ENCODE measurements at regions not wholly inside any gene's neighbourhood (a gene's known extent, or its start where the extent isn't known, plus 50 kb on each side); places are given as distances from the start of the nearest gene placed in this dataset.

DNA sequence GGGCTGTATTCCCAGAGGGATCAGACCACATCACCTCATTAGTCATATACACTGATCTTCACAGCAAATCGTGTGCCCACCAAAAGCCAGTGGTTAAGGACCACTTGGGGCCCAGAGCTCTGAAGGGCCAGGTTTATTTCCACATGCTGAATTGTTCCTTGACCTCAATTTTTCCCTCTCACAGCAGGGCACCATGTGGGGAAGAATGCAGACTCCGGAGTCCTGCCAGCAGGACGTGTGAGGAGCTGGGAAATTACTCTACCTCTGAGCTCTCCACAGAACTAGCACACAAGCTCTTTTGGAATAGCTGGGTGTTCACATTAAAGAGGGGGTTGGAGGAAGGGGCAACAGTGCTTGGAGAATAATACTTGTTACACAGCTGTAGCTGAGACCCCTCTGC, 57.6 kb upstream of the SEL1L start:
- H3K27me3 ChIP-seq (ENCODE audit: control insufficient read depth, insufficient read depth, low read length): no peaks in the 10 kb centered on the region
- no peak overlapping the region for H3K27ac ChIP-seq (ENCODE audit: low read length)
- no peak for ATAC-seq
- no peaks in the 10 kb centered on the region for H3K36me3 ChIP-seq (ENCODE audit: control insufficient read depth, insufficient read depth, low read length)
- TF ChIP-seq, protein P1, sequence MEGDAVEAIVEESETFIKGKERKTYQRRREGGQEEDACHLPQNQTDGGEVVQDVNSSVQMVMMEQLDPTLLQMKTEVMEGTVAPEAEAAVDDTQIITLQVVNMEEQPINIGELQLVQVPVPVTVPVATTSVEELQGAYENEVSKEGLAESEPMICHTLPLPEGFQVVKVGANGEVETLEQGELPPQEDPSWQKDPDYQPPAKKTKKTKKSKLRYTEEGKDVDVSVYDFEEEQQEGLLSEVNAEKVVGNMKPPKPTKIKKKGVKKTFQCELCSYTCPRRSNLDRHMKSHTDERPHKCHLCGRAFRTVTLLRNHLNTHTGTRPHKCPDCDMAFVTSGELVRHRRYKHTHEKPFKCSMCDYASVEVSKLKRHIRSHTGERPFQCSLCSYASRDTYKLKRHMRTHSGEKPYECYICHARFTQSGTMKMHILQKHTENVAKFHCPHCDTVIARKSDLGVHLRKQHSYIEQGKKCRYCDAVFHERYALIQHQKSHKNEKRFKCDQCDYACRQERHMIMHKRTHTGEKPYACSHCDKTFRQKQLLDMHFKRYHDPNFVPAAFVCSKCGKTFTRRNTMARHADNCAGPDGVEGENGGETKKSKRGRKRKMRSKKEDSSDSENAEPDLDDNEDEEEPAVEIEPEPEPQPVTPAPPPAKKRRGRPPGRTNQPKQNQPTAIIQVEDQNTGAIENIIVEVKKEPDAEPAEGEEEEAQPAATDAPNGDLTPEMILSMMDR (IDR thresholded peaks at IDR 0.05): no peak
- TF ChIP-seq SIN3A (IDR thresholded peaks at IDR 0.05; ENCODE audit: borderline replicate concordance, insufficient read depth, low read depth, low read length): no peak
- no peak for TF ChIP-seq TCF7L2 (IDR thresholded peaks at IDR 0.05; ENCODE audit: low read depth, low read length)
- no peak for TF ChIP-seq POLR2AphosphoS5 (IDR thresholded peaks at IDR 0.05; ENCODE audit: low read depth, low read length)
- TF ChIP-seq, protein P2, sequence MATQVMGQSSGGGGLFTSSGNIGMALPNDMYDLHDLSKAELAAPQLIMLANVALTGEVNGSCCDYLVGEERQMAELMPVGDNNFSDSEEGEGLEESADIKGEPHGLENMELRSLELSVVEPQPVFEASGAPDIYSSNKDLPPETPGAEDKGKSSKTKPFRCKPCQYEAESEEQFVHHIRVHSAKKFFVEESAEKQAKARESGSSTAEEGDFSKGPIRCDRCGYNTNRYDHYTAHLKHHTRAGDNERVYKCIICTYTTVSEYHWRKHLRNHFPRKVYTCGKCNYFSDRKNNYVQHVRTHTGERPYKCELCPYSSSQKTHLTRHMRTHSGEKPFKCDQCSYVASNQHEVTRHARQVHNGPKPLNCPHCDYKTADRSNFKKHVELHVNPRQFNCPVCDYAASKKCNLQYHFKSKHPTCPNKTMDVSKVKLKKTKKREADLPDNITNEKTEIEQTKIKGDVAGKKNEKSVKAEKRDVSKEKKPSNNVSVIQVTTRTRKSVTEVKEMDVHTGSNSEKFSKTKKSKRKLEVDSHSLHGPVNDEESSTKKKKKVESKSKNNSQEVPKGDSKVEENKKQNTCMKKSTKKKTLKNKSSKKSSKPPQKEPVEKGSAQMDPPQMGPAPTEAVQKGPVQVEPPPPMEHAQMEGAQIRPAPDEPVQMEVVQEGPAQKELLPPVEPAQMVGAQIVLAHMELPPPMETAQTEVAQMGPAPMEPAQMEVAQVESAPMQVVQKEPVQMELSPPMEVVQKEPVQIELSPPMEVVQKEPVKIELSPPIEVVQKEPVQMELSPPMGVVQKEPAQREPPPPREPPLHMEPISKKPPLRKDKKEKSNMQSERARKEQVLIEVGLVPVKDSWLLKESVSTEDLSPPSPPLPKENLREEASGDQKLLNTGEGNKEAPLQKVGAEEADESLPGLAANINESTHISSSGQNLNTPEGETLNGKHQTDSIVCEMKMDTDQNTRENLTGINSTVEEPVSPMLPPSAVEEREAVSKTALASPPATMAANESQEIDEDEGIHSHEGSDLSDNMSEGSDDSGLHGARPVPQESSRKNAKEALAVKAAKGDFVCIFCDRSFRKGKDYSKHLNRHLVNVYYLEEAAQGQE (IDR thresholded peaks at IDR 0.05; ENCODE audit: insufficient read depth in 1 of 2, low read depth in 2 of 2, low read length in 1 of 2): no peak
- intact Hi-C loops (cut with micrococcal nuclease; ENCODE audit: unreplicated experiment) (no loop called here), in situ Hi-C loops (cut with HindIII; ENCODE audit: low pct_unique_long_range_greater_than_20kb, low sequenced_read_pairs) (no loop called here)
- no peaks in the 10 kb centered on the region for H3K4me1 ChIP-seq (ENCODE audit: control insufficient read depth, insufficient read depth, low read length)
- CTCF ChIA-PET: no interaction called here
- POLR2A ChIA-PET: no interaction called here
- H3K9me3 ChIP-seq (ENCODE audit: control insufficient read depth, insufficient read depth, low read depth, low read length): no peaks in the 10 kb centered on the region
- no peak overlapping the region for H3K4me3 ChIP-seq (ENCODE audit: low read depth in 2 of 2, low read length in 2 of 2)
- DNase-seq (ENCODE audit: low read depth, low spot score): no peak
- BruUV-seq (replicated peaks): no TSS peak

DNA sequence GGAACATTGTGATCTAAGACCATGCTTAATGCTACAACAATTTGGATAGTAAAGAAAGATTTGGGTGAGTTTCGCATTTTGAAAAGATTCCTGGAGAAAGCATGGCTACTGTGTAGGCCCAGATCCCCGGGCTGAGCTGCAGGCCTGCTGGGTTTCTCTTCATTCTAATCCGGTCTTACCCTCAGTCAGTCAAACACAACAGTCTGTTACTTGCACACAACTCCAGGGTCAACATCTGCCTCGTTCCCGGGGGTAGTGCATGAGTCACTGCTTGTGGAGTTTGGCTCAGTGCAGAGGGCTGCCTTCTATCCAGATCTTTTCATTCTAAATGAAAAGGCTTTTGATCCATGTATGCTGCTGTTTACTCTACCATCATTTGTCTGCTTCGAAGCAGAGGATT, 60.4 kb upstream of the SEL1L start:
- no peak overlapping the region for H3K4me3 ChIP-seq (ENCODE audit: low read depth in 2 of 2, low read length in 2 of 2)
- in situ Hi-C loops (cut with HindIII; ENCODE audit: low pct_unique_long_range_greater_than_20kb, low sequenced_read_pairs) (no loop called here), intact Hi-C loops (cut with micrococcal nuclease; ENCODE audit: unreplicated experiment) (no loop called here)
- no peaks in the 10 kb centered on the region for H3K9me3 ChIP-seq (ENCODE audit: control insufficient read depth, insufficient read depth, low read depth, low read length)
- CTCF ChIA-PET: no interaction called here
- POLR2A ChIA-PET: no interaction called here
- ATAC-seq (no peak), DNase-seq (ENCODE audit: low read depth, low spot score) (no peak)
- no peaks in the 10 kb centered on the region for H3K4me1 ChIP-seq (ENCODE audit: control insufficient read depth, insufficient read depth, low read length)
- no TSS peak for BruUV-seq (replicated peaks)
- H3K36me3 ChIP-seq (ENCODE audit: control insufficient read depth, insufficient read depth, low read length): no peaks in the 10 kb centered on the region
- H3K27me3 ChIP-seq (ENCODE audit: control insufficient read depth, insufficient read depth, low read length): no peaks in the 10 kb centered on the region
- TF ChIP-seq SIN3A (IDR thresholded peaks at IDR 0.05; ENCODE audit: borderline replicate concordance, insufficient read depth, low read depth, low read length): no peak
- TF ChIP-seq POLR2AphosphoS5 (IDR thresholded peaks at IDR 0.05; ENCODE audit: low read depth, low read length): no peak
- TF ChIP-seq, protein P1 (IDR thresholded peaks at IDR 0.05): no peak
- no peak for TF ChIP-seq TCF7L2 (IDR thresholded peaks at IDR 0.05; ENCODE audit: low read depth, low read length)
- TF ChIP-seq, protein P2 (IDR thresholded peaks at IDR 0.05; ENCODE audit: insufficient read depth in 1 of 2, low read depth in 2 of 2, low read length in 1 of 2): no peak
- H3K27ac ChIP-seq (ENCODE audit: low read length): no peak overlapping the region
